SK-N-SH (cell line): ENCODE measurements at regions not wholly inside any gene's neighbourhood (a gene's known extent, or its start where the extent isn't known, plus 50 kb on each side); places are given as distances from the start of the nearest gene placed in this dataset.

Experiments used
- CTCF ChIP-seq: fragments of 200-600 bp; sonication (generic); IDR thresholded peaks from 2 replicates; pipeline ENCODE4 v1.6.1; 2017; ENCODE audit warnings: antibody characterized with exemption, mild to moderate bottlenecking, moderate library complexity
- TF ChIP-seq, protein P1 (sequence below): fragments of 150-350 bp; IDR thresholded peaks from 2 replicates; pipeline ENCODE4 v1.6.1; 2017; ENCODE audit warnings: antibody characterized with exemption, low read length, low read depth, borderline replicate concordance

DNA sequence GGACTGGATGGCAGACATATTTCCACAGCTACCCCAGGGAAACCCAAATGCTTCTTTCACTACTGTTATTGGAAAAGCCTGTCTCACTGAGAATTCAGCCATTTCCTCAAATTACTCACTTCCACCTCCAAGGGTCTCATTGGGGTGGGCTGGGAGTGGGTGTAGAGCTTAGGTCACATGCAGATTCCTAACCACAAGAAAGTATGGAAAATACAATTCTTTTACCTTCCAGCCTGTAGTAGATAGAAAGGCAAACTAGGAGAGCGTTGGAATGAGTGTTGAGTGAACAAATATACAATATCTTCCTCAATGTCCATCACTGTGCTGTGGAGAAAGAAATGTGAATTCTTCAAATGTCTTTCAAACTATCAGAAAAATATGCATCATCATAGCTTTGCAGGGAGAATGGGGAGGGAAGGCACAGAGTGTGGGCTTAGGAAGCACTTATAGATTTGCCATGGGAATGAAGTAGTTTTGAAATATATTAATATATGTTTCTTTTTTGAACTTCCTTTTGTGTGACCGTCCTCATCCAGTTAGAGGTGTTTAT lies 245.3 kb upstream of the JADE1 start:
- TF ChIP-seq, protein P1, sequence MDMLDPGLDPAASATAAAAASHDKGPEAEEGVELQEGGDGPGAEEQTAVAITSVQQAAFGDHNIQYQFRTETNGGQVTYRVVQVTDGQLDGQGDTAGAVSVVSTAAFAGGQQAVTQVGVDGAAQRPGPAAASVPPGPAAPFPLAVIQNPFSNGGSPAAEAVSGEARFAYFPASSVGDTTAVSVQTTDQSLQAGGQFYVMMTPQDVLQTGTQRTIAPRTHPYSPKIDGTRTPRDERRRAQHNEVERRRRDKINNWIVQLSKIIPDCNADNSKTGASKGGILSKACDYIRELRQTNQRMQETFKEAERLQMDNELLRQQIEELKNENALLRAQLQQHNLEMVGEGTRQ, result no peak
- TF ChIP-seq CTCF, result no peak
